Brain microvascular endothelial cell (primary cell): ENCODE measurements at regions not wholly inside any gene's neighbourhood (a gene's known extent, or its start where the extent isn't known, plus 50 kb on each side); places are given as distances from the start of the nearest gene placed in this dataset.

Experiments used
- DNase-seq: peaks from one replicate; pipeline ENCODE4 v3.0.0-alpha.2; 2020
- H3K27ac ChIP-seq: fragments of 250-450 bp; sonication (Bioruptor Pico); 2 replicates; pipeline ENCODE4 v1.5.1; 2020; ENCODE audit warnings: mild to moderate bottlenecking, moderate library complexity
- H3K27me3 ChIP-seq: fragments of 250-450 bp; sonication (Bioruptor Pico); replicated peaks from 2 replicates; pipeline ENCODE4 v1.5.1; 2020; ENCODE audit warnings: mild to moderate bottlenecking
- H3K36me3 ChIP-seq: fragments of 250-450 bp; sonication (Bioruptor Pico); replicated peaks from 2 replicates; pipeline ENCODE4 v1.5.1; 2020; ENCODE audit warnings: mild to moderate bottlenecking
- H3K4me3 ChIP-seq: 2 replicates; pipeline ENCODE4 v1.5.1; 2011; ENCODE audit warnings: low read depth, mild to moderate bottlenecking, control low read depth, low read length, moderate library complexity
- in situ Hi-C: cut with HindIII; loops from 2 replicates; pipeline ENCODE4 v1.10.0; 2017; ENCODE audit warnings: low sequenced_read_pairs, low pct_ligation_motif_present
- TF ChIP-seq, protein P1 (sequence below): IDR thresholded peaks from 2 replicates; pipeline ENCODE4 v1.5.1; 2011; ENCODE audit warnings: low read depth, mild to moderate bottlenecking, moderate library complexity, low read length, control low read depth, inconsistent platforms; ENCODE audit errors: missing control alignments

DNA sequence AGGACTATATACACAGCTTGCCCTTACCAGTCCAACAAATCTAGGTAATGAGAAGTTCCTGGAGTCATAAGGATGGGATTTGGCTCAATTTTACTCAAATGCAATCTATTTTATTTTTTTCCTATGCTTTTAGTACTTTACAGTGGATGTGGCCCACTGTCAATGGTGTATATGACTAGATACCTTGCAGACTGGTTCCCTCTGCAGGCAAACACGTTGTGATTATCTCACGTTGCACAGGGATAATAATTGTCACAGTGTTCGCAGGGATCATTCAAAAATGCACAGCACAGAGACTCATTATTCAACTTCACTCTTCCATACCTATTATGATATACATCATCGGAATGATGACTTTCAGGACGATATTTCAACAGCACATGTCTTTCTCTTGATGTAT, 359.7 kb downstream of the MBD2 start:
- in situ Hi-C loops, result no loop called here
- no peak overlapping the region for H3K27ac ChIP-seq
- H3K27me3 ChIP-seq, result no peaks in the 10 kb centered on the region
- TF ChIP-seq, protein P1, sequence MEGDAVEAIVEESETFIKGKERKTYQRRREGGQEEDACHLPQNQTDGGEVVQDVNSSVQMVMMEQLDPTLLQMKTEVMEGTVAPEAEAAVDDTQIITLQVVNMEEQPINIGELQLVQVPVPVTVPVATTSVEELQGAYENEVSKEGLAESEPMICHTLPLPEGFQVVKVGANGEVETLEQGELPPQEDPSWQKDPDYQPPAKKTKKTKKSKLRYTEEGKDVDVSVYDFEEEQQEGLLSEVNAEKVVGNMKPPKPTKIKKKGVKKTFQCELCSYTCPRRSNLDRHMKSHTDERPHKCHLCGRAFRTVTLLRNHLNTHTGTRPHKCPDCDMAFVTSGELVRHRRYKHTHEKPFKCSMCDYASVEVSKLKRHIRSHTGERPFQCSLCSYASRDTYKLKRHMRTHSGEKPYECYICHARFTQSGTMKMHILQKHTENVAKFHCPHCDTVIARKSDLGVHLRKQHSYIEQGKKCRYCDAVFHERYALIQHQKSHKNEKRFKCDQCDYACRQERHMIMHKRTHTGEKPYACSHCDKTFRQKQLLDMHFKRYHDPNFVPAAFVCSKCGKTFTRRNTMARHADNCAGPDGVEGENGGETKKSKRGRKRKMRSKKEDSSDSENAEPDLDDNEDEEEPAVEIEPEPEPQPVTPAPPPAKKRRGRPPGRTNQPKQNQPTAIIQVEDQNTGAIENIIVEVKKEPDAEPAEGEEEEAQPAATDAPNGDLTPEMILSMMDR, result no peak
- H3K4me3 ChIP-seq, result no peak overlapping the region
- H3K36me3 ChIP-seq, result no peaks in the 10 kb centered on the region
- DNase-seq, result peak; percentile 3

DNA sequence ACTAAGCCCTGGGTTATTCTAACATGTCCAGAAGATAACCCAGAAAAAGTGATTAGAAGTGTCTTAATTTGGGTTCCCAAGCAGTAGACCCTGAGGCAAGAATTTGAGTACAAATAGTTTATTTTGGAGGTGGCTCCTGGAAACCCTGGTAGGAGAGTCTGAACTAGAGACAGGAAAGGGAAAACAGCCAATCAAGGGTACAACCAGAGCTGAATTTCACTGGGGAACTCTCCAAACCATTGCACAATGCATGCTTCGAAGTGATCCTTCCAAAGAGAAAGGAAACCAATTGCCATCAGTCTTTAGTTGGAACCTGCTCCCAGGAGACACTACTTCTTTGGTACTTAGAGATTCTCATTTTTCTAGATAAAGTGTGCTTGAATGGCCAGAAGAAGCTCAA, 361.5 kb downstream of the MBD2 start:
- H3K36me3 ChIP-seq, result no peaks in the 10 kb centered on the region
- no peak for DNase-seq
- no peak overlapping the region for H3K27ac ChIP-seq
- H3K4me3 ChIP-seq, result no peak overlapping the region
- H3K27me3 ChIP-seq, result no peaks in the 10 kb centered on the region
- in situ Hi-C loops, result no loop called here
- TF ChIP-seq, protein P1, result no peak

DNA sequence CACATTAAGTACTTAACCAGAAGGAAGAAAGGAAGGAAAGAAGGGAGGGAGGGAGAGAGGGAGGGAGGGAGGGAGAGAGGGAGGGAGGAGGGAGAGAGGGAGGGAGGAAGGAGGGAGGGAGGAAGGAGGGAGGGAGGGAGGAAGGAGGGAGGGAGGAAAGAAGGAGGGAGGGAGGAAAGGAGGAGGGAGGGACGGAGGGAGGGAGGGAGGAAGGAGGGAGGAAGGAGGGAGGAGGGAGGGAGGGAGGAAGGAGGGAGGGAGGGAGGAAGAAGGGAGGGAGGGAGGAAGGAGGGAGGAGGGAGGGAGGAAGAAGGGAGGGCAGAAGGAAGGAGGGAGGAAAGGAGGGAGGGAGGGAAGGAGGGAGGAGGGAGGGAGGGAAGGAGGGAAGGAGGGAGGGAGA, 363.3 kb downstream of the MBD2 start:
- Histone ChIP-seq H3K27ac (no peak overlapping the region), H3K36me3 (no peaks in the 10 kb centered on the region), H3K4me3 (no peak overlapping the region), H3K27me3 (no peaks in the 10 kb centered on the region)
- TF ChIP-seq, protein P1, result no peak
- no peak for DNase-seq
- in situ Hi-C loops, result no loop called here

DNA sequence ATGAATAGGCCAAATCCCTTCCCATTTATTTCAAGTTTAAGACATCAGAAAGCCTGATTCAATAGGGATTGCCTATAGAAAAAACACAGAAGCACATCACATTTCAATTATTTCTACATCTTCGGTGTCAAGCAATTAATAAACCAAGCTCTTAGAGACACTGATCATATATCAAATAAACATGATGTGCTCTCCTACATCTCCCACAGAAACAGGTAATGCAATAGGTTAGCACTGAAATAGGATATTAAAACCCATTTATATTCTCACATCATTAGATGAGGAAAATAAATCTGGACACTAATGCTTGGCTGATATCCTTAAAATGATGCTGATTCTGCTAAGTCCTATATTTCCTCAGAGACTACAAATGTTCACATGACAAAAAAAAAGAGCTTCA, 364.7 kb downstream of the MBD2 start:
- H3K27me3 ChIP-seq, result no peaks in the 10 kb centered on the region
- no peak overlapping the region for H3K27ac ChIP-seq
- H3K4me3 ChIP-seq, result no peak overlapping the region
- H3K36me3 ChIP-seq, result no peaks in the 10 kb centered on the region
- TF ChIP-seq, protein P1, result no peak
- in situ Hi-C loops, result no loop called here
- no peak for DNase-seq

DNA sequence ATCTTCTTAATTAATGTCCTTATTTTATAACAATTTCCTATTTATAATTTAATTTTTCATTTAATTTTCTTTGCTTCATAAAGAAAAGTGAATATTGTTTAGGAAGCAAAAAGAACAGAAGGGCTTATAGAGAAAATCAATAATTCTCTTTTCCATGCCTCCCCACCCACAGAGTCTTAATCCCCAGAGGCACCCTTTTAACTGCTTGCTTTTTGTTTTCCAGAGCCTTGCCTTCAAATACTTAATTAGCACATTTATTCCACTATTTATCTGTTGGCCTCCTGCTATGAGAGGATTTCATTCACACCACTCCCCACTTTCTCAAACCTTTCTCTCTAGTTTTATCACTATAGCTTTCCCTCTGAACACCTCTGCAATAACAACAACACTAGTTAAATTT, 373.6 kb downstream of the MBD2 start:
- H3K27me3 ChIP-seq, result no peaks in the 10 kb centered on the region
- no peaks in the 10 kb centered on the region for H3K36me3 ChIP-seq
- in situ Hi-C loops, result no loop called here
- no peak overlapping the region for H3K4me3 ChIP-seq
- no peak for DNase-seq
- H3K27ac ChIP-seq, result no peak overlapping the region
- TF ChIP-seq, protein P1, result no peak

DNA sequence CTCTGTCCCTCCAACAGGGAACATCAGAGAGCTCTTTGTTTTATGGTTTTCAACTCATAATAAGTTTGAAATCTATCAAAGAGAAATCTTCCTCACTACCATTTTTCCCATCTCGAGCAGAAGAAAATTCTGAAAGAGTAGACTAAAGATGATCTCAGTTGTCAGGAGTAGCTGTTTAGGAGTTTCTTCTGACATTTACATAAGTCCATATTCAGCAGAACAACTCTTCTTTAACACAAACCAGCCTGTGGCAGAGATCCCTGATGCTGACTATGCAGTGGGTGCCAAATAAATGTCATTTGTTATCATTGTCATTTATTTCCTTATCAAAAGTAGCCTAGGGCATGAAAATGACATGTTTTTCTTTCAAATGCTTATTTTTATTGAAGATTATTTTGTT, 380.7 kb downstream of the MBD2 start:
- Histone ChIP-seq H3K27me3 (no peaks in the 10 kb centered on the region), H3K36me3 (no peaks in the 10 kb centered on the region), H3K4me3 (no peak overlapping the region), H3K27ac (no peak overlapping the region)
- TF ChIP-seq, protein P1, result no peak
- DNase-seq, result no peak
- in situ Hi-C loops, result no loop called here
